PC-3 (cell line): ENCODE measurements at regions not wholly inside any gene's neighbourhood (a gene's known extent, or its start where the extent isn't known, plus 50 kb on each side); places are given as distances from the start of the nearest gene placed in this dataset.

ENCODE experiments used
- EZH2 ChIP-seq: fragments of 300-600 bp; sonication (generic); IDR thresholded peaks from one replicate; pipeline ENCODE4 v1.6.1; 2017; ENCODE audit warnings: antibody characterized with exemption, mild to moderate bottlenecking, low read length; ENCODE audit not compliant: unreplicated experiment
- TF ChIP-seq, protein P1 (sequence below): fragments of 300-600 bp; sonication (generic); conservative IDR thresholded peaks from 2 replicates; pipeline ENCODE4 v1.5.1; 2017; ENCODE audit warnings: antibody characterized with exemption, low read depth, mild to moderate bottlenecking, low read length

DNA sequence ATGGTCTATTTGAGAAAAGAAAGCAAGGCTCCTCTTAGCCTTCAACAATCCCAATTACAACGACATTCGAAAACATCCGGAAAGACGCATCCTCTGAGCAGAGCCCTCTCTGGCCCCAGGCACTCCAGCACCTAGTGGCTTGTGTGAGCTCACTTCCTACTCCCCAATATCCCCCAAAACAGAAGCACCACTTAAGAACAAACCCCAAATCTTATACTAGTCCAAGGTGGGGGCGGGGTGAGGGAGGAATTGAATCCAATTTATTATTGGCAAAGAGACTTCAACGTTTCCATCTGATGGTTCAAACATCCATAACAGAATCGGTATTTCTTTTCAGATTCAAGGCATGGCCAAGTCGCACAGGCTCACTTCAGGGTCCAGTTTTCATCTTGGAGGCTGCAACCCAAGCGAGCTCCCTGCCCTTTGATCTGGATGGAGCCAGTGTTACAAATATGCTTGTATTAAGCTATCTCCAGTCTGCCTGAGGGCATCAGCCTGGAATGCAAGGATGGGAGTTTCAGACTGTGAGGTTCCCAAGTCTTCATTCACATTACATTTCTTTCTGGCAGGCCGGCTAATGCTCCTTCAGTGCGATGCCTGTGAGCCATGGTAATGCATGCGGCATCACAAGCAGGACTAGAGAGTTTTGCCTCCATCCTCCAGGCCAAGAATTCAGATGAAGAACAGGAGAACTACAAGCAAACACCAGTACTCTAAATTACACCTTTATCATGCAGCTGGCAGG, 132.5 kb upstream of the FOXN3 start:
- TF ChIP-seq, protein P1, sequence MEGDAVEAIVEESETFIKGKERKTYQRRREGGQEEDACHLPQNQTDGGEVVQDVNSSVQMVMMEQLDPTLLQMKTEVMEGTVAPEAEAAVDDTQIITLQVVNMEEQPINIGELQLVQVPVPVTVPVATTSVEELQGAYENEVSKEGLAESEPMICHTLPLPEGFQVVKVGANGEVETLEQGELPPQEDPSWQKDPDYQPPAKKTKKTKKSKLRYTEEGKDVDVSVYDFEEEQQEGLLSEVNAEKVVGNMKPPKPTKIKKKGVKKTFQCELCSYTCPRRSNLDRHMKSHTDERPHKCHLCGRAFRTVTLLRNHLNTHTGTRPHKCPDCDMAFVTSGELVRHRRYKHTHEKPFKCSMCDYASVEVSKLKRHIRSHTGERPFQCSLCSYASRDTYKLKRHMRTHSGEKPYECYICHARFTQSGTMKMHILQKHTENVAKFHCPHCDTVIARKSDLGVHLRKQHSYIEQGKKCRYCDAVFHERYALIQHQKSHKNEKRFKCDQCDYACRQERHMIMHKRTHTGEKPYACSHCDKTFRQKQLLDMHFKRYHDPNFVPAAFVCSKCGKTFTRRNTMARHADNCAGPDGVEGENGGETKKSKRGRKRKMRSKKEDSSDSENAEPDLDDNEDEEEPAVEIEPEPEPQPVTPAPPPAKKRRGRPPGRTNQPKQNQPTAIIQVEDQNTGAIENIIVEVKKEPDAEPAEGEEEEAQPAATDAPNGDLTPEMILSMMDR: no peak
- no peak for TF ChIP-seq EZH2
